Tibial nerve (tissue), 3 donors: ENCODE measurements at regions not wholly inside any gene's neighbourhood (a gene's known extent, or its start where the extent isn't known, plus 50 kb on each side); places are given as distances from the start of the nearest gene placed in this dataset.

Experiments used
- CTCF ChIP-seq, 5 experiments: fragments of 200-600 bp in 3 of 5; fragments of 450-650 bp in 2 of 5; sonication (generic) in 3 of 5; IDR thresholded peaks; one replicate each; pipeline ENCODE4 v1.5.1; 2016 to 2019; ENCODE audit warnings: antibody characterized with exemption in 5 of 5, mild to moderate bottlenecking in 3 of 5, moderate library complexity in 2 of 5
- POLR2A ChIP-seq, 2 donors: fragments of 450-650 bp; IDR thresholded peaks; one replicate each; pipeline ENCODE4 v1.6.1; 2017; ENCODE audit warnings: antibody characterized with exemption in 2 of 2, mild to moderate bottlenecking in 2 of 2, moderate library complexity in 2 of 2

GRCh38 chrX:43510209-43510608 is 145.9 kb upstream of the MAOA start:
- TF ChIP-seq POLR2A (IDR thresholded peaks at IDR 0.05) (no peak), CTCF (IDR thresholded peaks at IDR 0.05) (no peak)
